A204.1 (cell line): ENCODE measurements at regions not wholly inside any gene's neighbourhood (a gene's known extent, or its start where the extent isn't known, plus 50 kb on each side); places are given as distances from the start of the nearest gene placed in this dataset.
A peak's percentile ranks its signal among the peaks of the same experiment; 100 is the strongest.
"Not testable (repeated sequence)": the region's sequence is repeated elsewhere in the genome, so short reads cannot be mapped to it uniquely, and the experiment has no call there.

Source experiments
- FAIRE-seq: peaks from 2 replicates; lab custom pipeline; 2012; peaks lifted over from hg19 to GRCh38; lab: Jason Lieb, UNC

DNA sequence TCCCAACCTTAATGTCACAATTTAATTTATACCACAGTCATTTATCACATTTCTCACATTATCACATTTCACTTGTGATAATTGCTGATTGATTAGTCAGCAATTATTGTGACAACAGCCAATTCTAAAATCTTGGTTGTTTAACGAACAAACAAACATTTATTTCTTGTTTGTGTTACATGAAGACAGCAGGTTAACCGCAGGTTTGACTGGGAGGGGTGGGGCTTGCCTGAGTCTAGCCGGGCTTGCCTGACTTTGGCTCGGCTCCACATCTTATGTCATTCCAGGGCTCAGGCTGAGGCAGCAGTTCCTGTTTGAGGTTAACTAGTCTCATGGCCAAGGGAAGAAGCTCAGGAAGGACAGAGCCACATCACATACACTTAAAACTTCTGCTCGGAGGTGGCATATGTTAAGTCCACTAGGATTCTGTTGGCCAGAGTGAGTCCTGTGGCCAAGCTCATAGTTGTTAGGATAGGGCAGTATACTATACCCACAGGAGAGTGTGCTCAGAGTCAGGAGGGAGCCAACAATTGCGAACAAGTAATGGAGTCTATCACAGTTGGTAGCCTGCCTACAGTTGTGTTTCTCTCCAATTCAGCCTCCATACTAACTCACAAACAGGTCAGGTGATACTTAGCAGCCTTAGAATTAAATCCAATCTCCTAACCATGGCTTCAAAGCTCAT, 90.0 kb upstream of the IFNGR1 start:
- no peak for FAIRE-seq

DNA sequence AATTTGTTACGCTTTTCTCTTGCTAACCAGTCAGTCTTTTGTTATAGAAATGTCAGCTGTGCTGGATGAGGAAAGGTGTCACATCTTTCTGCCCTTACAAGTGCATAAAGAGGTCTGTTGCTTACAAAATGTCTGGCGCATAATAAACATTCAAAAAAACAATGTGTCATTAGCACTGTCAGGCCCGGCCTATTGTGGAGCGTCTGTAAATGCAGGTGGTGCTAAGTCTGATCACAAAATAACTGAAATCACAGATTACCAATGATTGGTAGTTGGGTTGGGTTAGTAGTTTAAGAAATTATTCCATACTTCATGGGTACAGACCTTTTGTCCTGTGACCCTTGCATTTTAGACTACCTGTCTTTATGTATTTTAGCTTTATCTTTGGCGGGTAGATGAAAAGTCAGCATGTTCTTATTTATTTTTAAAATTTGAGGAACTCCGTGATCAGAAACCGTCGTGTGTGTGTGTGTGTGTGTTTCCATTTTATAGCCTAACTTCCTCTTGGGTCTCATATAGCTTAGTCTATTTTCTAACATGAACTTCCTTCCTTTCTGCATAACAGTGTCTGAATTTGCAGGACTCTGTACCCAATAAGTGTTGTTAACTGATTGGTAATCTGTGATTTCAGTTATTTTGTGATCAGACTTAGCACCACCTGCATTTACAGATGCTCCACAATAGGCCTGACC, 88.1 kb upstream of the IFNGR1 start:
- no peak for FAIRE-seq

DNA sequence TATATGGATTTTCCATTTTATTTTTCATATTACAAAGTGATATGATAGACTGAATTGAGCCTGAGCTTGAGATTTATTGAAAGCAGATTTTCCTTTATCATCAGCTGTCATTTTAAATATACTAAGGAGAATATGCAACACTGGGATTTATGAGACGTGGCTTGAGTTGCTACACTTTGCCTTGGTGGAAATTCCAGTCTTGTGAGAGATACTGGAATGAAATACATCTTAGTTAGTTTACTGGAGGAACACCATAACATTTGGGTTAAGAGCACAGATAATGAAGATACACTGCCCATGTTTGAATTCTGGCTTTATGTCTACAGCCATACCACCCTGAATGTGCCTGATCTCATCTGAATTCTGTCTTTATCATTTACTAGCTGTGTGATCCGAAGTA, 86.5 kb upstream of the IFNGR1 start:
- FAIRE-seq, result no peak

DNA sequence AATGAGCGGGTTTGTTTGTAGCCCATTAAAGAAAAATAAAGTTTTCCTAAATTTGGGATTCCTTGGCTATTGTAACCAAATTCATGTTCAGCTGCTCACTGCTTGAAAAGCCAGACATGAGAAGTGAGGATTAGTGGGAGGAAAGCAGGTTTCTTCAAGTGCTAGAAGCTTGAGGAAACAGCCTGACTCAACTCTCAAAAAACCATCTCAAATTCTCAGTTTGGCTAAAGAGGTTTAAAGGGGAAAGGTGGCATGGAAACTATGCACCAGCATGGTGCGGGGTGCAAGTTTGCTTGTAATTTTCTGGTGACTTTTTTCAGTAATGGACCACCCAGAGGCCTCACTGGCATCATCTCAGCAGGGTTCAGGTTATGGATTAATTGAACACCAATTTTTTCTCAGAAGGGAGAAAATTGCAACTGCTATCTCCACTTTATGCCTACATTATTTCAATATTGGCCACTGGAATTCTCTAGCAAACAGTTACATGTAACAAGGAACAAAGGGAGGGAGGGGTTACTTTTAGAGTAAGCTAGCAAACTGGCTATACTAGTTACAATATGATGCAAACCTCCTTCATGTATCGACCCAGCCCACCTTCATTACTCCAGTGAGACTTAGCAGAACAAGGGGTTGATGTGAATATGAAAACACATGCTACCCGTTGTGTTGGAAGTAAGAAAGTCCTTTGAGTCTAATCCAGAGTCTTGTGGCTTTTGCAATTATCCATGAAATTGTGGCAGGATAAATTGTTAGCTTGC, 85.0 kb upstream of the IFNGR1 start:
- no peak for FAIRE-seq

DNA sequence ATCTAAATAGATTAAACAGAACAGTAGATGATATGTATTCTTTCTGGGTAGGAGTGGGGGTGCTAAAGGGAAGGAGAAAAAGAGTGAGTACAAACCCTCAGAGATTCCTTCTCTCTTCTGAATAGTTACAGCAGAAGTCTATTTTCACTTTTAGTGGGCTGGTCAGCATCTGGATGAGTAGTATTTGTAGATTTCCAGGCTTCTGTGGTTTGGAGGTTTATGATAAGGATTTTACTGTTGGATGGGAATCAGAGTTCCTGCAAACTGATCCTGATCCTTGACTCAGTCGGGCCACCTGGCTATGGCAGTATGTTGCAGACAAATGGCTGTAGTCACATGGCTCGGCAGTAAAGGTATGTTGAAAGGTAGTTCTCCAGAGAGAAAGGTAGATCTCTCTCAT, 84.3 kb upstream of the IFNGR1 start:
- FAIRE-seq, result no peak

DNA sequence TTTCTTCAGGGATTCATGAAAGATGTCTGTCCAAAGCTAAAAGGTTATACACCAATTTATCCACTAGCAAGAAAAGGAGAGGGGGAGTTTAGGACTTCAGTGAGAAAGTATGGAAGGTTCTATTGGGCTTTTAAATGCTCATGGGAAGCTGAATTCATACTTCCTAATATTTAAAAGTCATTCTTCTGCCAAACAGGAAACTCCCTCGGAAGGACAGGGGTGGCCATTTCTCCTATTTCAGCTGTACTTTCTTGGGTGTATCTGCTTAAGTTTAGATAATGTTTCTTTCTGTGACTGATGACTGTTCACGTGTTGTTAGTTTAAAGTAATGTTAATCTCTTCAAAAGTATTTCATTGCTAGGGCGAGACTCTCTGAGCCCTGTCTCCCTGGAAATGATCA, 80.5 kb upstream of the IFNGR1 start:
- no peak for FAIRE-seq

DNA sequence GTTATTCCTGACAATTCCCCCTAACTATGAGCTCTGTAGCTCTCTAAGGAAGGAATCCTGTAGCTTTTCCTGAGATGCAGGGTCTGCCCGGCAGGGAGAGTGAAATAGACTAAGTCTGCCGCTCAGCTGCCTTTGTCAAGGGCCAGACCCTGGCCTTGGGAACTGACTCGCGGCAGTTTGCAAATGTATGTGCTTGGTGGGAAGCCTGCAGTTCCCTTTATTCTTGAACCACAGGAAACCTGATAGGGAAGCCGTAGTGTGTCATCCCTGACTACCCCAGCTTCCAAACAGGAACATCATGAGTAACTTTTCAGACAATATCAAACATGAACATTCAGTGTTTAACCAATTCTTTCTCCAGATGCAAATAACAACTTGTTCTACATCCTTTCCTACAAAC, 78.7 kb upstream of the IFNGR1 start:
- no peak for FAIRE-seq

DNA sequence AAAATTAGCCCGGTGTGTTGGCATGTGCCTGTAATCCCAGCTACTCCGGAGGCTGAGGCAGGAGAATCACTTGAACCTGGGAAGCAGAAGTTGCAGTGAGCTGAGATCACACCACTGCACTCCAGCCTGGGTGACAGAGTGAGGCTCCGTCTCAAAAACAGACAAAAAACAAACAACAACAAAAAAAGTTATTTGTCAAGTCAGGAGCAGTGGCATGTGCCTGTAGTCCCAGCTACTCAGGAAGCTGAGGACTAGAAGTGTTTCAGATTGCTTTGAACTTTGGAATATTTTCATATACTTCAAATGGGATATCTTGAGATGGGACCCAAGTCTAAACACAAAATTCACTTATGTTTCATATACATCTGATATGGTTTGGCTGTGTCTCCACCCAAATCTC, 73.1 kb upstream of the IFNGR1 start:
- not testable (repeated sequence) for FAIRE-seq

DNA sequence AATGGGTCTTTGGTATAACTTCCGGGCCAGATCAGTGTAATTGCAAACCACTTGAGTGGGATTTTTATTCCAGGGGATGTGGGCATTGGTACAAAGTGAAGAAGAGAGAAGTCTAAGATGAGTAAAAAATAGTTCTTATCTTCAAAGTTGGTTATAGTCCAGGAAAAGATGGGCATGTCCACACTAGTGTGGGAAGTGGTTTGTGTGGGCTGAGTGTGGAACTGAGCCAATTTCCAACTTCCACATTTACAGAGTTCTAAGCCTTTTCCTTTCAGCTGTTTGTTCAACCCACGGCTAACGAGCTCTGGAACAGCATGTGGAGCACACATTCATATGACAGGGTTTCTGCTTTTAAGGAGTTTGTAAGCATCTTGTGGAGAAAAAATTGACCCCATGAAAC, 72.3 kb upstream of the IFNGR1 start:
- no peak for FAIRE-seq

DNA sequence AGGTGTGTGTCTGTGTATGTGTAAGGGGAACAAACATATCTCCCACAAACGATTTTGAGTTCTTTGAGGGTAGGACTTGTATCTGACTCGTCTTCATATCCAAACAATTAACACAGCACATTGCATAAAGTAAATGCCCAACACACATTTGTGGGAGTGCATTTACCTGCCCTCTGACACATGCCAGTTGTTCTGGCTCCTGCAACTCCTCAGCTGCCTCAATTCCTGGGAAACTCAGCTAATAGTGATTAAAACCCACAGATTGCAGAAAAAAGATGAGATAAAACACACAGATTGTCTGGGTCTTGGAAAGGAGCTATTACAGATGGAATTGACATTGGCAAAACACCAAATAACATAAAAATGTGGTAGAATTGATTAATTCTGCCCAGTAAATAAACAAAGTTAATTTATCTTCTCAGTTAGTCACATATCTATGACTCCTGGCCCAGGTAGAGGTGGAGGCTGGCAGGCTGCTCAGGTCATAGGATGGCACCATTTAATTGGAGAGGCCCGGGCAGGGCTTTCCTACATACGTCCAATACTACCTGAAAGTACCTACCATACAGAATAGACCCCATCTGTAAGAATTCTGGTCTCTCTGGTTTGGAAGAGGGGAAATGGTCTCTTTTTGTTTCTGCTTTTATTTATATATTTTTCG, 71.5 kb upstream of the IFNGR1 start:
- no peak for FAIRE-seq

DNA sequence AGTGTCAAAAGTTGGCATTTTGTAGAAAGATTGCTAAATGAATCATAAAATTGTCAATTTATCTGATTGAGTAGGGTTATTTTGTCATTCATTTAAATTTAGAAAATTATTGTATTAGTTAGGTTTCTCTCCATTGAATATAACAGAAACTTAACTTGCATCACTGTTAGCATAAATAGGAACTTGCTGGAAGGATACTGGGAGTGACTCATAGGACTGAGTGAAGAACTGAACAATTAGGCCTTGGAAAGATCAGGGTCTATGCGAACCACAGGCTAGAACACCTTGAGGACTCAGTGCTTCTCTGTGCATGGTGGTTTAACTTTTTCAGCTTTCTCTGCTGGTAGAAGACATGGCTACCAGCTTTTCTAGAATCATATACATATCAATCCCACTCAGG, 67.7 kb upstream of the IFNGR1 start:
- FAIRE-seq, result no peak

DNA sequence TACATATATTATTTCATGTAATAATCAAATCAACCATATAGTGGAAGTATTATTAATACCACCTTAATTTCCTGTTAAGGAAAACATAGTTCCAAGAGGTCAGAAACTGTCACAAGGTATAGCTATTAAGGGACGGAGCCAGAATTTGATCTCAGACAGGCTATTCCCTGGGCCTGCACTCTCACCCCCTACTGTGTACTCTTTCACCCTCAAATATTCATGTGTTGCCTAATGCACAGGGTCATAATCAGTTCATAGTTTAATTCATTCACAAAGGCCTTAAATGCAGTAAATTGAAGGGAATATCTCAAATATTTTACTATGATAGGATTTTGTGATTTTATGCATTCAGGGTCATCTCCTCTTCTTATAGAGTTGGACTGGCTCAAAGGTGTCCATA, 67.2 kb upstream of the IFNGR1 start:
- FAIRE-seq, result no peak

DNA sequence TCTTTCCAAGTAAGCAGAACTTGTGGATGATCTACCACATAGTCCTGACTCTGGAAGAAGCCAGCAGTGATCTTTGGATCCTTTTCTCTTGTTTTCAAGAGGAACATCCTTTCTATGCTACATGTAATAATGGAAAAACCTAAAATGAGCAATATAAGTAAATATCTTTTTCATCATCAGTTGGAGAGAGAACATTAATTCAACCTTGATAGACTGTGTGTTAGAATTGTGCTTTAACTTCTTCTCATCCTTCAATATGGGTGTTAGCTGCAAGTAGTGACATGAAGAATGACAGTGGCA, 65.6 kb upstream of the IFNGR1 start:
- no peak for FAIRE-seq

DNA sequence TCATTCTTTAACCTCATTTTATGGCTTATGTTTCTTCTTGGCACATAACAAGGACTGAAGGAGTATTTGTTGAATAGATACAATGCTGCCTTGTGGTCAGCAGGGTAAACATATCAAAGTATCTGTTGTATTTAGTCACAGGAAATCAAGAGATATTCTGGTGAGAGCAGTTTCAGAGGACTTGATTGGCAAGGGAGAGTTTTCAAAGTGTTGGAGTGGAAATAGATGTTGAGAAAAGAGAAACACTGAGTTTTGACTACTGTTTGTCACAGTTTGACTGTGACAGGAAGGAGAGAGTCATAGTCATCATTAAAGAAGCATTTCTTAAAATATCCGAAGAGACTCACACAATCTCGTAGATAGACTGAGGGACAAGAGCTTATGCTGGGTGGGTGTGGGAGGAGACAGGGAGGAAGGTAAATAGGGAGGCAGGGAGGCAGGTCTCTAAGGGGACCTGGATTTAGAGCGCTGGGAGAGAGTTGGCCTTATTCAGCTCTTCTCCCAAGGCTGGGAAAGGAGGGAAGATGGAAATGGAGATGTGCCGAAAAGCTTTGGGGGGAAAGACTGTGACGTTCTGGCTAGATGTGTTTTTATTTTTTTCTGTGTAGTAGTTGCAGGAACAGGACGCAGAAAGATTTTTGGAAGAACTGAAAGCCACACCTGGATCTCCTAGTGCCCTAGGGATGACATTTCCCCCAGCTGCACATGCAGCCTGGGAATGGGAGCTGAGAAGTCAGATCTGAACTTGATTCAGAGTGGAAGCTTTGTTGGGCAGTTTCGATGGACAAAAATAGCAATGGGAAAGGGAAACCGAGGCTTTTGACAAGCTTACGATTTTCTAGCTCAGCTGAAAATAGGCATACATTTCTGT, 65.0 kb upstream of the IFNGR1 start:
- FAIRE-seq, result no peak

DNA sequence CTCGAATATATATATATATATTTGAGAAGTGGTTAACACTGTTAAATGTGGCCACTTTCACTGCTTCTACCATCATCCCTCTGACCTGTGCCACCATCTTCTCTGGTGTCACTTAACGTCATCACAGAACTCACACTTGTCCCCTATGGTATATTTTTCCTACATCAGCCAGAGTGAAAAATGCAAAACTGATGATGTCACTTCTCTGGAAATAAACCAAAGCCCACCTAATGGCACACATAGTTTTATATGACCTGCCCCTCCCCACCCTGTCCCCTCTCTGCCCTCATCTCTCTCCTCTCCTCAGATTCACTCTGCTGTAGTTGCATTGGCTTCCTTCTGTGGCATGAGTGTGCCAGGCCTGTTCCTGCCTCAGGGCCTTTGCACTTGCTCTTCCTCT, 63.9 kb upstream of the IFNGR1 start:
- FAIRE-seq, result no peak

DNA sequence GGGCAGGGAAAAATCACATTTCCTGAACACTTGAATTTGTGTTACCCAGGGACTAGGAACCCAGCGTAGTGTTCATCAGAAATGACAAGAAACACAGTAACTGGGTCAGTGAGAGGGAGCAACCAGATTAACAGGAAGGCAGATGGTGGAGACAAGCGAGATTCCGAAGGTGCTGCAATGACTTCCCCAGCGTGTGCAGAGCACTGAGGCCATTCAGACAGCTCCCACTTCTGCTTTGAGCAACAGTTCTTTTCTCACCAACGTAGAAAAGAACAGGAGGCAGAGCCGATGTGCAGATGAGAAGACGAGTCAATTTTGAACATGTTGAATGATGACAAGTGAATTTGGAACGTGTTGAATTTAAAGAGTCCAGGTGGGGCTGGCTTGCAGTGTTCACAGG, 63.1 kb upstream of the IFNGR1 start:
- FAIRE-seq, result no peak

DNA sequence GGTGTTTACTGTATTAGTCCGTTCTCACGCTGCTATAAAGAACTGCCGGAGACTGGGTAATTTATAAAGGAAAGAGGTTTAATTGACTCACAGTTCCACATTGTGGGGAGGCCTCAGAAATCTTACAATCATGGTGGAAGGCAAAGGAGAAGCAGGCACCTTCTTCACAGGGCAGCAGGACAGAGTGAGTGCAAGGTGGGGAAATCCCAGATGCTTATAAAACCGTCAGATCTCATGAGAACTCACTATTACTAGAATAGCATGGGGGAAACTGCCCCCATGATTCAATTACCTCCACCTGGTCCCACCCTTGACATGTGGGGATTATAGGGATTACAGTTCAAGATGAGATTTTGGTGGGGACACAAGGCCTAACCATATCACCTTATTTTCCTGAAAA, 60.1 kb upstream of the IFNGR1 start:
- not testable (repeated sequence) for FAIRE-seq

DNA sequence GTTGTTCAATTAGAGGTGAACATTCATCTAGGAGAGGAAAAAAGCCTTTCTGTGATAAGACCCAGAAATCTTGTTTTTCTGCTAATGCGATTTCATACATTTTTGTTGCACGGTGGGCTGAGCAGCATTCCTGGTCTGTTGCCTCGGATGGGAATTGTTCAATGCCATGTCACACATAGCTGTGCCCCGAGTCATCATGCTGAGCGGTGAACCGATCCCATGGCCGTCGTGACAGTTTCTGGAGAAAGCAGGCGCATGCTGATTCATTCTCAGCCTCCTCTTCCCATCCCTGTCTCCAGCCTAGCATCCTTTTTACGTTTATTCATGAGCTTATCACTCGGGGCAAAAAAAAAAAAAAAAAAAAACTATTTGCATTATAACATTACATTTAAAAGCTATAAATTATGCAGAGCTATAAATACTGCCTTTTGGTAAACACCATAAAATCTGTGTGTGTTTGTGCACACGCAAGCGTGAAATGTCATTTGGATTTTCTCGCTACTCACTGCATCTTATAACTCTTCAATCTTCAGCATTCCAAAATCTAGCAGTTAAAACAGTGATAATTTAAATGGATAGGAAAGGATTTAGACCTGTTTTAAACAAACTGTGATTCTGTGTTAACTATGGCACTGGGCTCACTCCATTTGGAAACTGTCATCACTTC, 58.9 kb upstream of the IFNGR1 start:
- FAIRE-seq, result no peak

DNA sequence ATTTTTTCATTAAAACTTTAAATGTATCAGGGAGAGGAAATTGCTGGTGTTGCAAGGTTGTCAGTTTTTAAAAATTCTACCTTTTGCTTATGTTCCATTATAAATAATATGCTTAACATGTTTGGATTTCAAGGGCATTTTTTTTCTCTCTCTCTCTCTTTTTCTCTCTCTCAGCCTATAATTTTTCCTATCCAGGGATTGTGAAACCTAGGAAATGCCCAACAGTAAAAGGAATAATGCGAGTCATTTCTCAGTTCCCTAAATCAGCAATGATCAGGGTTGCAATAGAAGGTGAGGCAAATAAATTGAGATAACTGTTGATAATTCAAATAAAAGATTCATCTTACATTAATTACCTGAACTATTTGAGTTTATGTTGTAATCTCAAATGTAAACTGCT, 53.2 kb upstream of the IFNGR1 start:
- FAIRE-seq, result no peak

DNA sequence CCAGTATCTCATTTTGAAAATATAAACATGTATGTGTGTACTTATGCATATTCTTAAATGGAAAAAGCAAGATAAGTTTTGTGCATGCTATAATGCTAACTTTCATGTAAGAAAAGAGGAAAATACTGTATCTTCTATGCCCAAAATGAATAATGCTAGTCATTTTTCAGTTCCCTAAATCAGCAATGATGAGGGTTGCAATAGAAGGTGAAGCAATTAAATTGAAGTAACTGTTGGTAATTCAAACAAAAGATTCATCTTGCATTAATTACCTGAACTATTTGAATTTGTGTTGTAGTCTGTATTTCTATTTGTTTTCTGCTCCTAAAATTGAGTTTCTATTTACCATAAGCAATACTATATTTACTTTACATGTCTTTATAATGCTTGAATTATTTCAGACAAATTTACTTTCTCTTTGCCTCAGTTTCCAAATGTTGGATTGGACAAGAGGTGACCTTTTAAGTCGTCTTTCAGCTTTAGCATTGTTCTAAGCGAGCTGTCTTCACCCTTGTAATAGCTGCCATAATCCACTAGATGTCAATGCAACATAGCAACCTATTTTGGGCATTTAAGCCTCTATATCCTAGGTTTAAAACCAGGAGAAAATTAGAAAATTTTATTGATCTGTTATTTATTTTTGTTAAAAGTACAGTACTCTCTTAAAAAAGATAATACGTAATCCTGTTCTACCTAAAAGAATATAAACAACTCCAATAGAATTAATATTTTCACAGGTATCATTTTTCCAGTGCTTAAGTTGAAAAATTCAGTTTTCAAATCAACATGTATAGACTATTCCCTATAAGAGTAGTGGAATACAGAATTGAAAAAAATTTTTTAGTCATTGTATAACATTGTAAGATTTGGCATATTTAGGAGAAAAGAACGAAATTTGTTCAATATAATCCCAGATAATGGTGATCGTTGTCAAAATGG, 52.3 kb upstream of the IFNGR1 start:
- FAIRE-seq, result peak; percentile 94

DNA sequence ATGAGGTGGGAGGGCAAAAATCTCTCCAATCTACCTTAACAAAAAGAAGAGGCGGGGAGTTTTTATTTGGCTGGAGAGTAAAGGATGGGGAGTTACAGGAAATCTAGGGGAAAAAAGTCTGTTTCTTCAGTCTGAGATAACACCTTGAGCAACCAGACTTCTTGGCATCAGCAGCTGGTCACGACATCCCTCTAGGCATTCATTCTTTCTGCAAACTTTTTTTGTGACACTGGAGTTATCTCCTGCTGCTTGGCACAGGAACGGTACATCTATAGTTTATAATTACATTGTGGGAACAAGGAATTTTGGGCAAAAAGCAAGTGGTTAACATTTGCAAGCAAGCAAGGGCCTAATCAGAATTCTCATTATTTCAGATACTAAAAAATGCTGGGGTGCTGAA, 50.6 kb upstream of the IFNGR1 start:
- FAIRE-seq, result no peak
